Endothelial cell (in vitro differentiated cells): ENCODE measurements at regions not wholly inside any gene's neighbourhood (a gene's known extent, or its start where the extent isn't known, plus 50 kb on each side); places are given as distances from the start of the nearest gene placed in this dataset.
"Not testable (repeated sequence)": the region's sequence is repeated elsewhere in the genome, so short reads cannot be mapped to it uniquely, and the experiment has no call there.

Experiments
- DNase-seq: peaks from one replicate; pipeline ENCODE4 v3.0.0; 2021; ENCODE audit warnings: low spot score
- H3K27ac Mint-ChIP-seq: one replicate; pipeline ENCODE4 v1.8.0; 2021; ENCODE audit warnings: mixed read lengths, inconsistent platforms; ENCODE audit not compliant: unreplicated experiment
- H3K27me3 Mint-ChIP-seq: one replicate; pipeline ENCODE4 v1.8.0; 2021; ENCODE audit warnings: mild to moderate bottlenecking, moderate library complexity, mixed read lengths, inconsistent platforms; ENCODE audit not compliant: unreplicated experiment
- H3K36me3 Mint-ChIP-seq: one replicate; pipeline ENCODE4 v1.8.0; 2021; ENCODE audit warnings: mild to moderate bottlenecking, low read depth, mixed read lengths, inconsistent platforms; ENCODE audit not compliant: unreplicated experiment
- H3K4me1 Mint-ChIP-seq: one replicate; pipeline ENCODE4 v1.8.0; 2021; ENCODE audit warnings: mild to moderate bottlenecking, mixed read lengths, inconsistent platforms; ENCODE audit not compliant: unreplicated experiment
- H3K4me3 Mint-ChIP-seq: one replicate; pipeline ENCODE4 v1.8.0; 2021; ENCODE audit warnings: mild to moderate bottlenecking, mixed read lengths, inconsistent platforms; ENCODE audit not compliant: unreplicated experiment
- H3K9me3 Mint-ChIP-seq: one replicate; pipeline ENCODE4 v1.8.0; 2021; ENCODE audit warnings: mixed read lengths, inconsistent platforms; ENCODE audit not compliant: unreplicated experiment
- CTCF ChIP-seq: fragments of 200-600 bp; sonication (generic); IDR thresholded peaks from one replicate; pipeline ENCODE4 v1.5.0; 2021; ENCODE audit warnings: antibody characterized with exemption; ENCODE audit not compliant: unreplicated experiment

- Mint-ChIP-seq H3K4me1 (no peaks in the 10 kb centered on the region), H3K27me3 (no peaks in the 10 kb centered on the region), H3K27ac (no peak overlapping the region), H3K36me3 (peaks cover 3% of the 10 kb centered on the region), H3K9me3 (no peaks in the 10 kb centered on the region), H3K4me3 (no peak overlapping the region)
- no peak for DNase-seq
- no peak for TF ChIP-seq CTCF
These were observed 82.6 kb upstream of the EDEM3 start for GRCh38 chr1:184836934-184837895.

GRCh38 chr1:184836141-184836540, 81.5 kb upstream of the EDEM3 start:
- H3K27ac Mint-ChIP-seq: no peak overlapping the region
- no peaks in the 10 kb centered on the region for H3K9me3 Mint-ChIP-seq
- H3K4me1 Mint-ChIP-seq: no peaks in the 10 kb centered on the region

GRCh38 chr1:184833994-184834393, 79.3 kb upstream of the EDEM3 start:
- not testable (repeated sequence) for DNase-seq, H3K27ac Mint-ChIP-seq, H3K27me3 Mint-ChIP-seq, H3K9me3 Mint-ChIP-seq, H3K4me3 Mint-ChIP-seq, H3K4me1 Mint-ChIP-seq, H3K36me3 Mint-ChIP-seq

More at GRCh38 chr1:184836141-184836540, 81.5 kb upstream of the EDEM3 start:
- H3K27me3 Mint-ChIP-seq: peaks cover 1% of the 10 kb centered on the region
- DNase-seq: no peak
- peaks cover 3% of the 10 kb centered on the region for H3K36me3 Mint-ChIP-seq
- H3K4me3 Mint-ChIP-seq: no peak overlapping the region
- TF ChIP-seq CTCF: no peak

GRCh38 chr1:184832517-184832916, 77.9 kb upstream of the EDEM3 start:
- peaks cover 1% of the 10 kb centered on the region for H3K27me3 Mint-ChIP-seq
- no peak overlapping the region for H3K4me3 Mint-ChIP-seq

GRCh38 chr1:184829496-184829895, 74.8 kb upstream of the EDEM3 start:
- H3K9me3 Mint-ChIP-seq, H3K4me1 Mint-ChIP-seq, H3K4me3 Mint-ChIP-seq, H3K27me3 Mint-ChIP-seq, H3K27ac Mint-ChIP-seq, H3K36me3 Mint-ChIP-seq, DNase-seq: not testable (repeated sequence)

More at GRCh38 chr1:184832517-184832916, 77.9 kb upstream of the EDEM3 start:
- no peaks in the 10 kb centered on the region for H3K4me1 Mint-ChIP-seq
- DNase-seq: no peak
- H3K36me3 Mint-ChIP-seq: peaks cover 3% of the 10 kb centered on the region
- H3K9me3 Mint-ChIP-seq: no peaks in the 10 kb centered on the region
- TF ChIP-seq CTCF: no peak
- H3K27ac Mint-ChIP-seq: no peak overlapping the region

- H3K4me1 Mint-ChIP-seq: peaks cover 6% of the 10 kb centered on the region
These were observed 73.7 kb upstream of the EDEM3 start for GRCh38 chr1:184828369-184828717.

More at GRCh38 chr1:184828369-184828717, 73.7 kb upstream of the EDEM3 start:
- H3K9me3 Mint-ChIP-seq: no peaks in the 10 kb centered on the region
- TF ChIP-seq CTCF: no peak
- no peaks in the 10 kb centered on the region for H3K36me3 Mint-ChIP-seq
- H3K4me3 Mint-ChIP-seq: no peak overlapping the region
- peaks cover 4% of the 10 kb centered on the region for H3K27me3 Mint-ChIP-seq
- no peak for DNase-seq
- no peak overlapping the region for H3K27ac Mint-ChIP-seq
